ENCODE measurements at regions not wholly inside any gene's neighbourhood (a gene's known extent, or its start where the extent isn't known, plus 50 kb on each side); places are given as distances from the start of the nearest gene placed in this dataset.

DNA sequence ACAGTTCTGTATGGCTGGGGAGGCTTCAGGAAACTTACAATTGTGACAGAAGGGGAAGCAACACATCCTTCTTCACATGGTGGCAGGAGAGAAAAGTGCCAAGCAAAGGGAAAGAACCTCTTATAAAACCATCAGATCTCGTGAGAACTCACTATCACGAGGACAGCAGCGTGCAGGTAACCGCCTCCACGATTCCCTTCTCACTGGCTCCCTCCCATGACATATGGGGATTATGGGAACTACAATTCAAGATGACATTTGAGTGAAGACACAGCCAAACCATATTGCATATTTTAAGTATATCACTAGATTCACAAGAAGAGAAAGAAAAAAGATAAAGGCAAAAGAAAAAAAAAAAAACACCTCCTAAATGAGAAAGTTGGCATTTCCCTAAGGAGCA lies 431.9 kb upstream of the RGS17 start:
- no peak for DNase-seq
- Histone ChIP-seq H3K36me3 (no peaks in the 10 kb centered on the region), H3K4me1 (no peaks in the 10 kb centered on the region), H3K9me3 (no peaks in the 10 kb centered on the region), H3K27me3 (no peaks in the 10 kb centered on the region), H3K27ac (no peak overlapping the region), H3K4me3 (no peak overlapping the region)
- intact Hi-C loops (cut with DNase I), result no loop called here
- WGBS, 2 donors, result 84 to 85% methylated on average over 5 of the region's 5 CpGs
- TF ChIP-seq POLR2A (IDR thresholded peaks at IDR 0.05), result no peak
- TF ChIP-seq POLR2AphosphoS5 (IDR thresholded peaks at IDR 0.05), result no peak
- TF ChIP-seq, protein P1, sequence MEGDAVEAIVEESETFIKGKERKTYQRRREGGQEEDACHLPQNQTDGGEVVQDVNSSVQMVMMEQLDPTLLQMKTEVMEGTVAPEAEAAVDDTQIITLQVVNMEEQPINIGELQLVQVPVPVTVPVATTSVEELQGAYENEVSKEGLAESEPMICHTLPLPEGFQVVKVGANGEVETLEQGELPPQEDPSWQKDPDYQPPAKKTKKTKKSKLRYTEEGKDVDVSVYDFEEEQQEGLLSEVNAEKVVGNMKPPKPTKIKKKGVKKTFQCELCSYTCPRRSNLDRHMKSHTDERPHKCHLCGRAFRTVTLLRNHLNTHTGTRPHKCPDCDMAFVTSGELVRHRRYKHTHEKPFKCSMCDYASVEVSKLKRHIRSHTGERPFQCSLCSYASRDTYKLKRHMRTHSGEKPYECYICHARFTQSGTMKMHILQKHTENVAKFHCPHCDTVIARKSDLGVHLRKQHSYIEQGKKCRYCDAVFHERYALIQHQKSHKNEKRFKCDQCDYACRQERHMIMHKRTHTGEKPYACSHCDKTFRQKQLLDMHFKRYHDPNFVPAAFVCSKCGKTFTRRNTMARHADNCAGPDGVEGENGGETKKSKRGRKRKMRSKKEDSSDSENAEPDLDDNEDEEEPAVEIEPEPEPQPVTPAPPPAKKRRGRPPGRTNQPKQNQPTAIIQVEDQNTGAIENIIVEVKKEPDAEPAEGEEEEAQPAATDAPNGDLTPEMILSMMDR (IDR thresholded peaks at IDR 0.05), result no peak
- TF ChIP-seq EP300 (IDR thresholded peaks at IDR 0.05), result no peak

GRCh38 chr6:153553627-153554026 lies 422.5 kb upstream of the RGS17 start:
- Histone ChIP-seq H3K9me3 (no peaks in the 10 kb centered on the region), H3K4me1 (no peaks in the 10 kb centered on the region), H3K4me3 (no peak overlapping the region), H3K27ac (no peak overlapping the region), H3K36me3 (no peaks in the 10 kb centered on the region), H3K27me3 (no peaks in the 10 kb centered on the region)
- TF ChIP-seq, protein P1 (IDR thresholded peaks at IDR 0.05), result no peak
- TF ChIP-seq POLR2A (IDR thresholded peaks at IDR 0.05), result no peak
- 69 to 84% methylated on average over 1 of the region's 1 CpG for WGBS, 2 donors
- intact Hi-C loops (cut with DNase I), result no loop called here
- no peak for DNase-seq

DNA sequence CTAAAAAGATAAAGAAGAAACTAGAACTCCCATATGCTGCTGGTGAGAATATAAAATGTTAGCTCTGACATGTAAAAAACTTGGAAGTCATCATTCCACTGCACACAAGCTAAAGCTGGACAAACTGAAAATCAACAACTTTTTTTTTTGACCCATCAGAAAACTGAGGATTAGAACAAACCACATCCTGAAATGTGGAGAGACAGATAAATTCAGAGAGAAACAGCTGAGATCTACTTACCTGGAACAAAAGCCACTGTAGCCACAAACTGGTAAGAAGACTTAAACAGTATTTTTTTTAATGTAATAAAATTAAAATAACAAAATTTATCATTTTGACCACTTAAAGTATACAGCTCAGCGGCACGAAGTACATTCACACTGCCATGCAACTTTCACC lies 408.5 kb upstream of the RGS17 start:
- no peaks in the 10 kb centered on the region for H3K9me3 ChIP-seq
- intact Hi-C loops (cut with DNase I), result no loop called here
- no peaks in the 10 kb centered on the region for H3K27me3 ChIP-seq
- 65 to 77% methylated on average over 2 of the region's 2 CpGs for WGBS, 2 donors
- no peaks in the 10 kb centered on the region for H3K36me3 ChIP-seq
- TF ChIP-seq POLR2A (IDR thresholded peaks at IDR 0.05) (no peak), EP300 (IDR thresholded peaks at IDR 0.05) (no peak), POLR2AphosphoS5 (IDR thresholded peaks at IDR 0.05) (no peak)
- TF ChIP-seq, protein P1 (IDR thresholded peaks at IDR 0.05), result no peak
- H3K4me1 ChIP-seq, result no peaks in the 10 kb centered on the region
- H3K4me3 ChIP-seq, result no peak overlapping the region
- DNase-seq, result no peak
- no peak overlapping the region for H3K27ac ChIP-seq

GRCh38 chr6:153538491-153538890 lies 407.4 kb upstream of the RGS17 start:
- no peak overlapping the region for H3K27ac ChIP-seq
- no peaks in the 10 kb centered on the region for H3K4me1 ChIP-seq
- H3K36me3 ChIP-seq, result no peaks in the 10 kb centered on the region
- intact Hi-C loops (cut with DNase I), result no loop called here
- H3K4me3 ChIP-seq, result no peak overlapping the region
- TF ChIP-seq, protein P1 (IDR thresholded peaks at IDR 0.05), result no peak
- no peak for TF ChIP-seq POLR2AphosphoS5 (IDR thresholded peaks at IDR 0.05)
- no peak for TF ChIP-seq EP300 (IDR thresholded peaks at IDR 0.05)
- TF ChIP-seq POLR2A (IDR thresholded peaks at IDR 0.05), result no peak
- no peak for DNase-seq
- no peaks in the 10 kb centered on the region for H3K9me3 ChIP-seq
- WGBS, 2 donors, result 71 to 85% methylated on average over 1 of the region's 1 CpG
- H3K27me3 ChIP-seq, result no peaks in the 10 kb centered on the region

DNA sequence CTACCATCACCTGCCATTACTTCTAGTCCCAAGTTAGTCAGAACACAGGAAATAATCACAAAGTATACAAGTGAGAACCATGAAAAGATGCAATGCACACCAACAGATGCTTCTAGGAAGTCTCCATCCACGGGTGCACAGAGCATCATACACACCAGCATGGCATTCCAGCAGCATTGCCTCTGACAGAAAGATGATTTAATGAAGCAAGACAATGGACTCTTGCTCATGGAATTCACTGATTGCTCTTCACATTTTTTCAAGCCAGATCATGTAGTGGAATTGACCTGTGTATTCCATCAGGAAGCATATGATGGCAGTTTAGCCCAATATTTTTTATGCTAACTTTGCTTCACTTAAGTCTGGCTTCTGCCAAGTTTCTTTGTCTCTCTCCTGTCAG lies 406.3 kb upstream of the RGS17 start:
- intact Hi-C loops (cut with DNase I), result no loop called here
- no peak overlapping the region for H3K27ac ChIP-seq
- no peaks in the 10 kb centered on the region for H3K27me3 ChIP-seq
- TF ChIP-seq POLR2AphosphoS5 (IDR thresholded peaks at IDR 0.05), result no peak
- TF ChIP-seq, protein P1 (IDR thresholded peaks at IDR 0.05), result no peak
- no peak for TF ChIP-seq EP300 (IDR thresholded peaks at IDR 0.05)
- TF ChIP-seq POLR2A (IDR thresholded peaks at IDR 0.05), result no peak
- H3K36me3 ChIP-seq, result no peaks in the 10 kb centered on the region
- H3K4me3 ChIP-seq, result no peak overlapping the region
- H3K4me1 ChIP-seq, result no peaks in the 10 kb centered on the region
- 68 to 70% methylated on average over 1 of the region's 1 CpG for WGBS, 2 donors
- H3K9me3 ChIP-seq, result no peaks in the 10 kb centered on the region
- no peak for DNase-seq
